Naive thymus-derived CD4-positive, alpha-beta T cell (primary cell): ENCODE measurements at regions not wholly inside any gene's neighbourhood (a gene's known extent, or its start where the extent isn't known, plus 50 kb on each side); places are given as distances from the start of the nearest gene placed in this dataset.

Source experiments
- ATAC-seq: fragments of 150-1000 bp; cut with Tn5 transposase; 2 replicates; pipeline ENCODE4 v1.10.0; 2021; ENCODE audit warnings: mild to moderate bottlenecking, moderate library complexity
- CTCF ChIA-PET: fragments of 350-600 bp; sonication (Branson Sonifier 250); formaldehyde crosslinking; loops from one replicate; lab custom pipeline; 2021; ENCODE audit warnings: antibody characterized with exemption; lab: Charles Lee
- POLR2A ChIA-PET: fragments of 350-600 bp; sonication (Branson Sonifier 250); formaldehyde crosslinking; loops from one replicate; lab custom pipeline; 2021; ENCODE audit warnings: antibody characterized with exemption, inconsistent platforms; lab: Charles Lee
- DNase-seq, 9 donors: peaks; one replicate each; pipeline versions ENCODE4 v3.0.0 to v3.0.0-alpha.2; 2020 to 2022; ENCODE audit warnings: mixed read lengths in 1 of 9
- H3K27ac ChIP-seq: one replicate; pipeline ENCODE4 v1.7.0; 2013; ENCODE audit warnings: mild to moderate bottlenecking, low read depth, low read length, moderate library complexity
- H3K27me3 ChIP-seq, 2 donors: one replicate each; pipeline ENCODE4 v1.7.0; 2013; ENCODE audit warnings: low read length in 2 of 2, mild to moderate bottlenecking in 2 of 2, moderate library complexity in 2 of 2; ENCODE audit not compliant: control insufficient read depth in 2 of 2, insufficient read depth in 2 of 2
- H3K36me3 ChIP-seq, 3 experiments: 1 replicate in 2 of 3; 2 replicates in 1 of 3; pipeline ENCODE4 v1.7.0; 2013; ENCODE audit warnings: low read length in 3 of 3, mild to moderate bottlenecking in 3 of 3, moderate library complexity in 1 of 3; ENCODE audit not compliant: insufficient read depth in 3 of 3, control insufficient read depth in 2 of 3
- H3K4me1 ChIP-seq, 2 donors: one replicate each; pipeline ENCODE4 v1.7.0; 2013; ENCODE audit warnings: low read length in 2 of 2, mild to moderate bottlenecking in 2 of 2, moderate library complexity in 1 of 2; ENCODE audit not compliant: control insufficient read depth in 2 of 2, insufficient read depth in 2 of 2
- H3K4me3 ChIP-seq: 2 replicates; pipeline ENCODE4 v1.7.0; 2013; ENCODE audit warnings: mild to moderate bottlenecking, low read length
- H3K9me3 ChIP-seq, 3 experiments: 1 replicate in 2 of 3; 2 replicates in 1 of 3; pipeline ENCODE4 v1.7.0; 2013; ENCODE audit warnings: low read length in 3 of 3; ENCODE audit not compliant: control insufficient read depth in 2 of 3
- H3K27ac Mint-ChIP-seq, 9 donors: one replicate each; pipeline ENCODE4 v1.8.0; 2020 to 2022; ENCODE audit warnings: mixed read lengths in 9 of 9, mild to moderate bottlenecking in 8 of 9, moderate library complexity in 5 of 9, inconsistent platforms in 2 of 9
- H3K27me3 Mint-ChIP-seq, 5 donors: one replicate each; pipeline ENCODE4 v1.8.0; 2021 to 2022; ENCODE audit warnings: mixed read lengths in 5 of 5, mild to moderate bottlenecking in 1 of 5
- H3K36me3 Mint-ChIP-seq, 5 donors: one replicate each; pipeline ENCODE4 v1.8.0; 2020 to 2022; ENCODE audit warnings: mixed read lengths in 5 of 5, mild to moderate bottlenecking in 3 of 5, inconsistent platforms in 1 of 5
- H3K4me1 Mint-ChIP-seq, 7 donors: one replicate each; pipeline ENCODE4 v1.8.0; 2020 to 2022; ENCODE audit warnings: mixed read lengths in 7 of 7, mild to moderate bottlenecking in 3 of 7, inconsistent platforms in 1 of 7
- H3K4me3 Mint-ChIP-seq, 10 donors: one replicate each; pipeline ENCODE4 v1.8.0; 2020 to 2022; ENCODE audit warnings: mild to moderate bottlenecking in 10 of 10, mixed read lengths in 10 of 10, moderate library complexity in 6 of 10, inconsistent platforms in 2 of 10
- H3K9me3 Mint-ChIP-seq, 11 donors: one replicate each; pipeline ENCODE4 v1.8.0; 2020 to 2022; ENCODE audit warnings: mixed read lengths in 11 of 11, mild to moderate bottlenecking in 4 of 11, inconsistent platforms in 1 of 11, moderate library complexity in 1 of 11
- intact Hi-C, 2 donors: fragments of 100-400 bp; cut with micrococcal nuclease; formaldehyde crosslinking; loops; one replicate each; pipeline ENCODE4 v1.15.1; 2023

DNA sequence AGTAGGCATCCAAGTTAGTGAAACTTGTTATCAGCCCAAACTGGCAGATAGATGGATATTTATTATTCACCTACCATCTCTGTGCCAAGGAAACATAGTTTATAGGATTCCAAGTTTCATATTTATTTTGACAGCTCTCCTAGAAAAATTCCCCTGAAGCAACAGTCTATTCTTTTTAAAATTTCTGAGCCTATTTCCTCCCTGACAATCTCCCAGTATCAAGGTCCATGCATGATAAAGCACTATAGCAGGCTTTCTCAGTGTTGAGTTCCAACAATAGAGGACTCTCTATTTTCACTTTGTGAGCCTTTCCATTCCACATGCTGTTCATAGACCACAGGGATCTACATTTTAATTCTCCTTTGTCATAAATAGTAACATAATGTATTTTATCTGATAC, 312.6 kb downstream of the SLITRK6 start:
- H3K27ac ChIP-seq = no peak overlapping the region
- no peaks in the 10 kb centered on the region for H3K36me3 ChIP-seq
- H3K4me1 ChIP-seq = no peaks in the 10 kb centered on the region
- no peak overlapping the region for H3K4me3 Mint-ChIP-seq
- DNase-seq = no peak
- no peaks in the 10 kb centered on the region for H3K36me3 Mint-ChIP-seq
- ChIA-PET POLR2A (no interaction called here), CTCF (no interaction called here)
- no peak for ATAC-seq
- H3K9me3 ChIP-seq = no peaks in the 10 kb centered on the region
- H3K4me1 Mint-ChIP-seq = no peaks in the 10 kb centered on the region
- no peaks in the 10 kb centered on the region for H3K27me3 Mint-ChIP-seq
- H3K4me3 ChIP-seq = no peak overlapping the region
- H3K27ac Mint-ChIP-seq = no peak overlapping the region
- H3K27me3 ChIP-seq = no peaks in the 10 kb centered on the region
- peaks cover 0 to 10% (median 1%) of the 10 kb centered on the region in 11 donors for H3K9me3 Mint-ChIP-seq
- intact Hi-C loops = no loop called here

DNA sequence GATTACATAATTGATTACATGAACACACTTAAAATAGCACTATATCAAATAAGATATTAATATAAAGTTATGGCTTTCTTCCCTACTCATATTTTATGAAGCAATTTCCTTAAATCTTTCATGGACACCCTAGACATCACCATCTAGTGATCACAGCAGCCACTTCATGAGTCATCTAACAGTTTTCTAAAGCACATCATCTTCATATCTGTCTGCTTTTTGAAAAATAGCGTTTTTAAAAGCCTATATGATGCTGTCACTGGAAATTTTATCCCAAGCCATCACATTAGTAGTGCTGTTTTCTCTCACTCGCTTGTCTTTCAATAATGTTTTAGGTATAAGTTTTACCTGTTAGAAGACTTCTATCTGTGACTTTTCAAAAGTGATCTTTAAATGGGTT, 326.1 kb downstream of the SLITRK6 start:
- Histone ChIP-seq H3K27me3 (no peaks in the 10 kb centered on the region), H3K36me3 (no peaks in the 10 kb centered on the region), H3K4me1 (no peaks in the 10 kb centered on the region), H3K27ac (no peak overlapping the region), H3K4me3 (no peak overlapping the region), H3K9me3 (no peaks in the 10 kb centered on the region)
- ChIA-PET POLR2A (no interaction called here), CTCF (no interaction called here)
- Mint-ChIP-seq H3K9me3 (peaks cover 0 to 6% (median 0%) of the 10 kb centered on the region in 11 donors), H3K4me3 (no peak overlapping the region), H3K4me1 (no peaks in the 10 kb centered on the region), H3K36me3 (no peaks in the 10 kb centered on the region), H3K27ac (no peak overlapping the region), H3K27me3 (no peaks in the 10 kb centered on the region)
- no peak for DNase-seq
- no peak for ATAC-seq
- intact Hi-C loops = no loop called here

DNA sequence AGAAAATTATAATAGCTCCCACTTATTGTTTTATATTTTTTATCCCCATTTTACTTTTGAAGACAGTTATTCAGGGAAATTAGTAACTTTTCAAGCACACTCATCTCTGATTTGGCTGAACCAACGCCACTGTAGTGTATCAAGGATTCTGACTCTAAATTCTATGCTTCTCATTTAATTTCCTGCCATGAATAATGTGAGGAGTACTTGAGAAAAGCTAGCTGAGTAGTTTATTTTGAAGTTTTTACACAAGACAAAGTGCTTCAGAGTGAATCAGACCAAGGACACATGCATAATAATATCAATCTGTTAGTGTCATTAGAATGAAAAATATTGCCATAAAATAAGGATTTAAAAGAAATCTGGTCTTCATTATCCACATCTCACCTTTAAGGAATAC, 329.9 kb downstream of the SLITRK6 start:
- no peak overlapping the region for H3K27ac ChIP-seq
- H3K9me3 ChIP-seq = no peaks in the 10 kb centered on the region
- no peak overlapping the region for H3K4me3 ChIP-seq
- H3K27me3 Mint-ChIP-seq = no peaks in the 10 kb centered on the region
- H3K36me3 ChIP-seq = no peaks in the 10 kb centered on the region
- H3K27ac Mint-ChIP-seq = no peak overlapping the region
- H3K4me1 ChIP-seq = no peaks in the 10 kb centered on the region
- ATAC-seq (no peak), DNase-seq (no peak)
- H3K36me3 Mint-ChIP-seq = no peaks in the 10 kb centered on the region
- H3K27me3 ChIP-seq = no peaks in the 10 kb centered on the region
- peaks cover 0 to 6% (median 1%) of the 10 kb centered on the region in 11 donors for H3K9me3 Mint-ChIP-seq
- POLR2A ChIA-PET = no interaction called here
- CTCF ChIA-PET = no interaction called here
- H3K4me1 Mint-ChIP-seq = no peaks in the 10 kb centered on the region
- no peak overlapping the region for H3K4me3 Mint-ChIP-seq
- intact Hi-C loops = no loop called here

DNA sequence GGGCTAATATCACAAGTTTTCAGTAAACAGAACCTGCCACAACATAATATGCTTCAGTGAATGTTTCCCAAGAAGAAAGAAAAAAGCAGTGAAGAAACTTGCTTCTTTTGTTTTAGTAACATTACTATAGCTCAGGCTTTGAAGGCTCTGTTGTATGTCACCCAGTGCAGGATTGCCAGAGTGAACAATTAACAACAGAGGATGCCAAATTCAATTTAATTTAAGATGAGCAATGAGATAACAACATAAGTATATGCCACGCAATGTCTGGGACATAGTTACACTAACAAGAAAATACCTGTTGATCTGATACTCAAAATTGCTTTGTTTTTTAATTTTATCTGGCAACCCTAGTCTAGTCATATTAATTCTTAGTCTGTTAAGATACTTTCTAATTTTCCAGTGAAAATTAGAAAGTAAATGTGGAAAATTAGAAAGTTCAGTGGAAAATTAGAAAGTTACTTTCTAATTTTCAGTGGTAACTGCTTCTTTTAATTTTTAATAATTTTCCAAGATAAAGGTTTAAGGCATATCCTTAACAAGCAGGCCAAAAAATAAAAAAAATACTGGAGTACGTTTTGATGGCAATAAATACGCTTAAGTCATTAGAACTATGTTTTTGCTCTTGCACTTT, 336.3 kb downstream of the SLITRK6 start:
- CTCF ChIA-PET = no interaction called here

DNA sequence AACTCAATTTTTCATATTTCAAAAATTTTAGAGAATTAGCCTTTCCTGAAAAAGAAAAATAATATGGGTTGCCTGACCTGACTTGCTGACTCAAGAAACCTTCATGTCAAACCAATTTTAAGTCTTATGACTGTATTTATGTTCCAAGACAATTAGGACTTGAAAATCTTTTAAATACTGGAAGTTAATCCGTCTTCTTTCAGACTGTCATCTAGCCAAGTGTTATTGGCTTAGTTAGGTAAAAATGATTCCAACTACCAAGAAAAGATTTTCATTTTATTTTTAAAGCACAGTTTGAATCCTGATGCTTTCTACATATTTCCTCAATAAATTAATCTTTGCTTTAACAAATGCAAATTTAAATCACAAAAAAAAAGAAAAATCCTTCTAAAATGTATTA, 337.6 kb downstream of the SLITRK6 start:
- Mint-ChIP-seq H3K27ac (no peak overlapping the region), H3K27me3 (no peaks in the 10 kb centered on the region), H3K4me1 (no peaks in the 10 kb centered on the region), H3K9me3 (peaks cover 0 to 22% (median 10%) of the 10 kb centered on the region in 11 donors), H3K4me3 (no peak overlapping the region), H3K36me3 (peaks cover 0 to 10% (median 0%) of the 10 kb centered on the region in 5 donors)
- POLR2A ChIA-PET = no interaction called here
- no peak overlapping the region for H3K27ac ChIP-seq
- H3K36me3 ChIP-seq = no peaks in the 10 kb centered on the region
- CTCF ChIA-PET = no interaction called here
- H3K9me3 ChIP-seq = no peaks in the 10 kb centered on the region
- no peaks in the 10 kb centered on the region for H3K27me3 ChIP-seq
- DNase-seq (no peak), ATAC-seq (no peak)
- no peaks in the 10 kb centered on the region for H3K4me1 ChIP-seq
- intact Hi-C loops = no loop called here
- H3K4me3 ChIP-seq = no peak overlapping the region

More for the DNA sequence above, 336.3 kb downstream of the SLITRK6 start:
- Histone ChIP-seq H3K36me3 (no peaks in the 10 kb centered on the region), H3K27ac (no peak overlapping the region), H3K27me3 (no peaks in the 10 kb centered on the region), H3K9me3 (no peaks in the 10 kb centered on the region), H3K4me1 (no peaks in the 10 kb centered on the region), H3K4me3 (no peak overlapping the region)
- H3K4me3 Mint-ChIP-seq = no peak overlapping the region
- ATAC-seq (no peak), DNase-seq (no peak)
- no peaks in the 10 kb centered on the region for H3K4me1 Mint-ChIP-seq
- H3K9me3 Mint-ChIP-seq = peaks cover 0 to 13% (median 5%) of the 10 kb centered on the region in 11 donors
- H3K27me3 Mint-ChIP-seq = no peaks in the 10 kb centered on the region
- no peak overlapping the region for H3K27ac Mint-ChIP-seq
- H3K36me3 Mint-ChIP-seq = no peaks in the 10 kb centered on the region
- POLR2A ChIA-PET = no interaction called here
- intact Hi-C loops = no loop called here

DNA sequence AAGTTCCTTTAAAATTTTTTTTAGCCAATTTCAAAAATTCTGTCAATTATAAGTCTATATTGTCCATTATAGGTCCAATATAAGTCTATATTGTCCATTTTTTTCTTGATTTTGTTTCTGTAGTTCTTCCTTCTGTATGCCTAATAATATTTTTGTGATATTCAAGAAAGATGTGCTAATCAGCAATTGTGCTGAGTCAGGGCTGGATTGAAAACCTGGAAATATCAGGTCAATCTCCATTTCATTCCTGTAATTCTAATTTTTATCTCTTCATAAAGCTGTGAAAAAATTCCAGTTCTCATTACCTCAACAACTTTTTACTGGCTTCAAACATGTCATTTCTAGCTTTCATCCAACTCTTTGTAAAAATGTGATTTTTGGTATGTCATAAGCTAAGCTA, 353.7 kb downstream of the SLITRK6 start:
- Mint-ChIP-seq H3K27me3 (no peaks in the 10 kb centered on the region), H3K4me1 (no peaks in the 10 kb centered on the region), H3K36me3 (no peaks in the 10 kb centered on the region), H3K9me3 (peaks cover 0 to 14% (median 0%) of the 10 kb centered on the region in 11 donors), H3K27ac (no peak overlapping the region), H3K4me3 (no peak overlapping the region)
- no peaks in the 10 kb centered on the region for H3K4me1 ChIP-seq
- H3K36me3 ChIP-seq = no peaks in the 10 kb centered on the region
- ChIA-PET POLR2A (no interaction called here), CTCF (no interaction called here)
- no peak for DNase-seq
- intact Hi-C loops = no loop called here
- no peaks in the 10 kb centered on the region for H3K9me3 ChIP-seq
- H3K27ac ChIP-seq = no peak overlapping the region
- H3K27me3 ChIP-seq = no peaks in the 10 kb centered on the region
- ATAC-seq = no peak
- no peak overlapping the region for H3K4me3 ChIP-seq

DNA sequence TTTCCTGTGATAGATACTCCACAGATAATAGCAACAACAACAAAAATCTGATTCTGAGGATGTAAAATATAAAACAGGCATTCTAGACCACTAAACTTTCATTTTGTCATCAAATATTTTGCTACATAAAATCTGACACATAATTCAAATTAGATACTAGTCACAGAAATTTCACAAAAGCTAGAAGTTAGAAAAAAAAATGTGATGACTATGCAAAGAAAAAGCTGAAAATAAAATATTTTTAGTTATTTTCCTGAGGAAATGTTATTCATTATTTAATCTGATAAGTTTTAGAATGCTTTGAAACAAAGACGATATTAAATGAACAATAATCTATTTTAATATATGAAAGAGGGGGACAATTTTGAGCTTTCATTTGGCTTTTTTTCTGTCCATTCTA, 357.2 kb downstream of the SLITRK6 start:
- Mint-ChIP-seq H3K27ac (no peak overlapping the region), H3K4me3 (no peak overlapping the region), H3K36me3 (no peaks in the 10 kb centered on the region), H3K4me1 (no peaks in the 10 kb centered on the region), H3K27me3 (no peaks in the 10 kb centered on the region), H3K9me3 (peaks cover 0 to 9% (median 0%) of the 10 kb centered on the region in 11 donors)
- DNase-seq = no peak
- no peak overlapping the region for H3K27ac ChIP-seq
- no peaks in the 10 kb centered on the region for H3K9me3 ChIP-seq
- no peak for ATAC-seq
- H3K27me3 ChIP-seq = no peaks in the 10 kb centered on the region
- no peaks in the 10 kb centered on the region for H3K4me1 ChIP-seq
- H3K36me3 ChIP-seq = no peaks in the 10 kb centered on the region
- CTCF ChIA-PET = no interaction called here
- H3K4me3 ChIP-seq = no peak overlapping the region
- intact Hi-C loops = no loop called here
- POLR2A ChIA-PET = no interaction called here
